ENCODE measurements at regions not wholly inside any gene's neighbourhood (a gene's known extent, or its start where the extent isn't known, plus 50 kb on each side); places are given as distances from the start of the nearest gene placed in this dataset.

DNA sequence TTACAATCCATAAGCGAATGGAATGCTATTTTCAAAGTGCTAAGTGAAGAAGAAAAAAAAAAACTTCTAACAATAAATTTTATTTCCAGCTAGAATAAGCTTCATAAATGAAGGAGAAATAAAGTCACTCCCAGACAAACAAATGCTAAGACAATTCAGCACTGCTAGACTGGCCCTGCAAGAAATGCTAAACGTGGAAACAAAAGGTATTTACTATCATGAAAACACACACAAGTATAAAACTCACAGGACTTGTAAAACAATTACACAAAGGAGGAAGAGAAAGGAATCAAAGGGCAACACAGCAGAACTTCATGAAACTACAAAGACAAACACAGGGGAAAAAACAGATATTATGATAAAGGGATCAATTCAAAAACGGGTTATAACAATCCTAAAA is 85.8 kb upstream of the NELL2 start:
- no peak for DNase-seq

DNA sequence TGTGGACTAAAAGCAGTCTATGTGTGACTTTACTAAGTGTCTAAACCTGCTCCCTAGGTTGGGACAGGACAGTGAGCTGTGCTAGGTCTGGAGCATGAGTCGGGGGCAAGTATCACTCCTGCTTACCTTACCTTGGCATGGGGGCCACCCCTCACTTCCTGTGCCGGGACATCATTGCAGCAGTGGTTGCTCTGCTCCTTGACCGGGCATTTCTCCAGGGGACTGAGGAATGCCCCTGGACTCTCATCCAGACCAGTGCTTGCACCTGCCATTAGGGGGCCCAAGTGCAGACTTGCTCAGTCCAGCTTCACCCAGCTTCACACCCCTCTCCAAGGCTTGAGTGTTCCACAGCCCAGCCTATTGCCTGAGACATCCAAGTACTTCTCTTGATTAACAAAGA is 84.7 kb upstream of the NELL2 start:
- no peak for DNase-seq

DNA sequence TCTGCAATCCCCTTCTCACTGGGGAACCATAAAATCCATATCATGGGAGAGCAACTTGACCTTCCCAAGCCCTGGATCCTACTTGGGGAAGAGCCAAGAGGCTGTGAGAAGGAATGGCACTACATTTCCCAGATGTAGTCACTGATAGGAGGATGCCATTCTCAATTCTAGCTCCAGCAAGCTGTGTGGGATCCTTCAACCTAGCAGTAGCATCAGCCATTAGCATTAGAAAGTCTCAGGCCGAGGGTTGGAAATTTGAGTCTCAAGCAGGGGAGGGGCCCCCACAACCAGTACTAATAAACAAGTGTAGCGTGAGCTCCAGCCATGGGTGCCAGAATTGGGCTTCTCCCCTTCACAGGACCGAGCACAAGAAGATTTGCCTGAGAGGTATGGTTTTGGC is 84.3 kb upstream of the NELL2 start:
- no peak for DNase-seq

DNA sequence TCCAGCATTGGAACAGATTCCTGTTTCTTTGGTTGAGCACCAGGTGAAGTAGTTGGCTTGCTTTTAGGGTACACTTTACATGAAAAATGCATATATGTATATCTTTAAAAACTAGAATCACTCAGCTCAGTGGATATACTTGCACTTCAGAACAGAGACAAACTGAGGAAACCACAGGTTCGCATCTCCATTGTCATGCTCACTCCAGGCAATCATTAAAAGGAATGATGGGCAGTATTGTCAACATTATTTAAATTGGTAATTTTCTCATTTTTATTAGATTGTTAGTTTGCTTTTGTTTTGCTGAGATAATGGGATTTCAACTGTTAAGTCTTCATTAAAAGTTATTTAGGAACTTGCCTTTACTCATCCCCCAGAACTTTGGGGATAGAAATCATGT is 71.0 kb upstream of the NELL2 start:
- no peak for DNase-seq

DNA sequence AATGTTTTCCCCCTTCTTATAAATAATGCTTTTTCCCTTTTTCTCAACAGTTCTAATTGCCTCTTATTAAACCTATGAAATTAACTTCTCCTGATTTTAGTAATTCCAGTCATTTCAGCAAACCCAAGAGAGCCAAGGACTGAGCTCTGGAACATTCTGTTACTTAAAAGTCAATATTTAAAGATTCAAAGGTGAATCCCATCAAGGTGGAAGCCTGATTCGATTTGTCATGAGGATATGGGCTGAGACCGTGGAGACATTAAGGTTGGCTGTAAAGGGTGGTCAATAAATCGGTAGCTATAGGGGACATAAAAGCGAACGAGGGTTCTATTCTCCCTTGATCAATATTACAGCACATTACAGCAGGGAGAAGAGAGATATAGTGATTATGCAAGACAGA is 66.6 kb upstream of the NELL2 start:
- no peak for DNase-seq

DNA sequence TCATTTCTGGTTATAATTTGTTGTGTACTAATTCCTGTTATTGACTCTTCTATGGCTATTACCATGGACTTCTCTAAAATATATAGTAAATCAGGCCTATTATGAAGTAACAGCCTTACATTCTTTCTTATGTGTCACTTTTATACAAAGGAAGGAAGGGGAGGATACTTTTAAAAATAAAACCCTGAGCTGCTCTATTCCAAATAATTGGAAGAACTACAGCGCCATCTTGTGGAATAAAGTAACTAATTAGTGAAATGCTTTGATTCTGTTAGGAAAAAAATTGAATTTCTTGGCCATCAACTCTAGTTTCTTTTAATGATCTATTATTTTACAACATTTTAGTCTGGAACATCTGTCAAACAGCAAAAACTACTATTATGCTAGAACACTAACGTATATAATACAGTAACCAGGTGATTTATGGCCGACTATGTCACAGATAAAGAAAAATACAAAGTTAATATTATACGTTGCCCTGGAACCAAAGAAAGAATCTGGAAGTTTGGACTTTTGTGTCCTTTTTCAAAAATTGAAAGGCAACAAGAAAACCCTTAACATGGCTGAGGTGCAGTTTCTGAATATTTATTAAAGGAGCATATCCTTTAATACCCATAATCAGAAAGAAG is 55.0 kb upstream of the NELL2 start:
- DNase-seq: peak; percentile 29 to 89

DNA sequence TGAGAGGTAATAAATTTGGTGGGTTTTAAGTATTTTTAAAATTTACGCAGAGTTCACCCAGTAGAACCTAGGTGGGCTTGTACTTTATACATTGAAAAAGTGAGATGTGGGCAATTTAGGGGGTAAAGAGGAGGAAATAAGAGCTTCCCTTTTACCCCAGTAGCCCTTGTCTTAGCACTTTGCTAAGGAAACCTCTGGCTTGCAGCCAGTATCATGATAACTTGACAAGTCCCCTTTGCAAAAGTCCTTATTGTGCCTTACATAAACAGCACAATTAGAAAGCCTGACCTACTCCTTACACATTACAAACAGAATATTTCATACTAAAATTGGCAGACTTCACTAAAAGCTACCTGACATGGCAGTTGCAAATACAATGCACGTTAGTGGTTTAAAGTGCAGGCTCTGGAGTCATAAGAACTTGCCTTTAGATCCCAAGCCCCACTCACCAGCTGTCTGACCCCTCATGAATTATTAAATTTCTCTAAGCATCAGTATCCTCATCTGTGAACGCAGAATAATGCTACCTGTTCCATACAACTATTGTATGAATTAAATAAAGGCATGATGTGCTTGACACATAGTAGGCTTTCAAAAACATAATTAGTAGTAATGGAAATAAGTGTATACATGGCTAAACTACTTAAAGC is 53.2 kb upstream of the NELL2 start:
- DNase-seq: no peak
